SU-DHL-6 (cell line): ENCODE measurements at regions not wholly inside any gene's neighbourhood (a gene's known extent, or its start where the extent isn't known, plus 50 kb on each side); places are given as distances from the start of the nearest gene placed in this dataset.

Source experiments
- EZH2phosphoT487 ChIP-seq: fragments of 200-600 bp; sonication (generic), shearing (Covaris generic); conservative IDR thresholded peaks from 2 replicates; pipeline ENCODE4 v1.6.1; 2018; ENCODE audit warnings: mild to moderate bottlenecking, antibody characterized with exemption, low read length, moderate library complexity, mixed read lengths
- TF ChIP-seq, protein P1 (sequence below): fragments of 200-600 bp; sonication (generic); IDR thresholded peaks from one replicate; pipeline ENCODE4 v1.5.1; 2017; ENCODE audit warnings: antibody characterized with exemption, mild to moderate bottlenecking, low read length, moderate library complexity; ENCODE audit not compliant: insufficient read depth, poor library complexity, severe bottlenecking

GRCh38 chr18:987325-988186 is 82.9 kb downstream of the ADCYAP1 start:
- TF ChIP-seq, protein P1, sequence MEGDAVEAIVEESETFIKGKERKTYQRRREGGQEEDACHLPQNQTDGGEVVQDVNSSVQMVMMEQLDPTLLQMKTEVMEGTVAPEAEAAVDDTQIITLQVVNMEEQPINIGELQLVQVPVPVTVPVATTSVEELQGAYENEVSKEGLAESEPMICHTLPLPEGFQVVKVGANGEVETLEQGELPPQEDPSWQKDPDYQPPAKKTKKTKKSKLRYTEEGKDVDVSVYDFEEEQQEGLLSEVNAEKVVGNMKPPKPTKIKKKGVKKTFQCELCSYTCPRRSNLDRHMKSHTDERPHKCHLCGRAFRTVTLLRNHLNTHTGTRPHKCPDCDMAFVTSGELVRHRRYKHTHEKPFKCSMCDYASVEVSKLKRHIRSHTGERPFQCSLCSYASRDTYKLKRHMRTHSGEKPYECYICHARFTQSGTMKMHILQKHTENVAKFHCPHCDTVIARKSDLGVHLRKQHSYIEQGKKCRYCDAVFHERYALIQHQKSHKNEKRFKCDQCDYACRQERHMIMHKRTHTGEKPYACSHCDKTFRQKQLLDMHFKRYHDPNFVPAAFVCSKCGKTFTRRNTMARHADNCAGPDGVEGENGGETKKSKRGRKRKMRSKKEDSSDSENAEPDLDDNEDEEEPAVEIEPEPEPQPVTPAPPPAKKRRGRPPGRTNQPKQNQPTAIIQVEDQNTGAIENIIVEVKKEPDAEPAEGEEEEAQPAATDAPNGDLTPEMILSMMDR, result no peak
- TF ChIP-seq EZH2phosphoT487, result no peak
